H9 (cell line): ENCODE measurements at regions not wholly inside any gene's neighbourhood (a gene's known extent, or its start where the extent isn't known, plus 50 kb on each side); places are given as distances from the start of the nearest gene placed in this dataset.

ENCODE experiments used
- DNase-seq: peaks from one replicate; pipeline ENCODE4 v3.0.0-alpha.2; 2017
- H2AFZ ChIP-seq: one replicate; pipeline ENCODE4 v1.6.1; 2013; ENCODE audit warnings: mild to moderate bottlenecking, low read length, control low read depth, moderate library complexity
- H2AK5ac ChIP-seq: 2 replicates; pipeline ENCODE4 v1.6.1; 2013; ENCODE audit warnings: low read length, control low read depth, mixed read lengths; ENCODE audit not compliant: insufficient read length
- H2BK120ac ChIP-seq: one replicate; pipeline ENCODE4 v1.6.1; 2013; ENCODE audit warnings: low read depth, mild to moderate bottlenecking, low read length, control low read depth, inconsistent platforms; ENCODE audit not compliant: poor library complexity, severe bottlenecking
- H2BK12ac ChIP-seq: 2 replicates; pipeline ENCODE4 v1.6.1; 2013; ENCODE audit warnings: low read length, control low read depth, mixed read lengths, low read depth; ENCODE audit not compliant: insufficient read length
- H2BK15ac ChIP-seq: 2 replicates; pipeline ENCODE4 v1.6.1; 2013; ENCODE audit warnings: low read depth, low read length, control low read depth
- H2BK20ac ChIP-seq: one replicate; pipeline ENCODE4 v1.6.1; 2013; ENCODE audit warnings: low read depth, mild to moderate bottlenecking, low read length, control low read depth, inconsistent platforms; ENCODE audit not compliant: poor library complexity, severe bottlenecking
- H2BK5ac ChIP-seq: 2 replicates; pipeline ENCODE4 v1.6.1; 2013; ENCODE audit warnings: low read length, control low read depth, mixed read lengths; ENCODE audit not compliant: insufficient read length
- H3K14ac ChIP-seq: 2 replicates; pipeline ENCODE4 v1.6.1; 2013; ENCODE audit warnings: low read length, control low read depth; ENCODE audit not compliant: insufficient read depth
- H3K18ac ChIP-seq: 2 replicates; pipeline ENCODE4 v1.6.1; 2013; ENCODE audit warnings: low read depth, mild to moderate bottlenecking, mixed read lengths, low read length, control low read depth; ENCODE audit not compliant: insufficient read length
- H3K23ac ChIP-seq: 2 replicates; pipeline ENCODE4 v1.6.1; 2013; ENCODE audit warnings: low read length, control low read depth, mixed read lengths, low read depth; ENCODE audit not compliant: insufficient read length
- H3K23me2 ChIP-seq: 2 replicates; pipeline ENCODE4 v1.6.1; 2013; ENCODE audit warnings: low read depth, mild to moderate bottlenecking, mixed read lengths, low read length, control low read depth; ENCODE audit not compliant: insufficient read length, poor library complexity, severe bottlenecking
- H3K27ac ChIP-seq: 2 replicates; pipeline ENCODE4 v1.5.1; 2013; ENCODE audit warnings: low read length, control low read depth, mixed read lengths, low read depth; ENCODE audit not compliant: insufficient read length
- H3K27me3 ChIP-seq: 2 replicates; pipeline ENCODE4 v1.6.1; 2013; ENCODE audit warnings: low read length, control low read depth, inconsistent platforms; ENCODE audit not compliant: insufficient read depth
- H3K4ac ChIP-seq: 2 replicates; pipeline ENCODE4 v1.6.1; 2013; ENCODE audit warnings: low read depth, mild to moderate bottlenecking, control low read depth, inconsistent platforms, low read length, moderate library complexity
- H3K4me1 ChIP-seq: 2 replicates; pipeline ENCODE4 v1.6.1; 2013; ENCODE audit warnings: low read length, control low read depth, inconsistent platforms; ENCODE audit not compliant: insufficient read depth
- H3K4me2 ChIP-seq: 2 replicates; pipeline ENCODE4 v1.6.1; 2013; ENCODE audit warnings: low read length, control low read depth, mixed read lengths; ENCODE audit not compliant: insufficient read length, insufficient read depth
- H3K56ac ChIP-seq: 2 replicates; pipeline ENCODE4 v1.6.1; 2013; ENCODE audit warnings: low read depth, mild to moderate bottlenecking, mixed read lengths, low read length, control low read depth; ENCODE audit not compliant: insufficient read length
- H3K79me1 ChIP-seq: 2 replicates; pipeline ENCODE4 v1.6.1; 2013; ENCODE audit warnings: low read depth, mild to moderate bottlenecking, moderate library complexity, low read length, control low read depth, inconsistent platforms; ENCODE audit not compliant: insufficient read depth, poor library complexity, severe bottlenecking
- H3K79me2 ChIP-seq: 2 replicates; pipeline ENCODE4 v1.6.1; 2013; ENCODE audit warnings: low read length, control low read depth, inconsistent platforms; ENCODE audit not compliant: insufficient read depth
- H3K9ac ChIP-seq: 2 replicates; pipeline ENCODE4 v1.6.1; 2013; ENCODE audit warnings: low read length, control low read depth, mixed read lengths; ENCODE audit not compliant: insufficient read length; ENCODE audit errors: extremely low read depth
- H3K9me3 ChIP-seq: one replicate; pipeline ENCODE4 v1.6.1; 2013; ENCODE audit warnings: low read depth, low read length, inconsistent platforms; ENCODE audit not compliant: control insufficient read depth
- H3T11ph ChIP-seq: one replicate; pipeline ENCODE4 v1.6.1; 2013; ENCODE audit warnings: mild to moderate bottlenecking, low read length, control low read depth, inconsistent platforms
- H4K20me1 ChIP-seq: one replicate; pipeline ENCODE4 v1.6.1; 2013; ENCODE audit not compliant: control insufficient read depth, insufficient read length, insufficient read depth
- H4K5ac ChIP-seq: 2 replicates; pipeline ENCODE4 v1.6.1; 2013; ENCODE audit warnings: low read depth, mild to moderate bottlenecking, mixed read lengths, low read length, control low read depth; ENCODE audit not compliant: insufficient read length
- H4K8ac ChIP-seq: replicated peaks from 2 replicates; pipeline ENCODE4 v1.6.1; 2013; ENCODE audit warnings: low read length, control low read depth, mixed read lengths, low read depth; ENCODE audit not compliant: insufficient read length
- H4K91ac ChIP-seq: 2 replicates; pipeline ENCODE4 v1.6.1; 2013; ENCODE audit warnings: low read depth, mild to moderate bottlenecking, moderate library complexity, mixed read lengths, low read length, control low read depth; ENCODE audit not compliant: insufficient read length
- H3K27ac Mint-ChIP-seq, 3 experiments: 2 replicates in 2 of 3; 3 replicates in 1 of 3; pipeline ENCODE4 v1.8.0; 2020 to 2021; ENCODE audit warnings: mixed read lengths in 3 of 3, mild to moderate bottlenecking in 1 of 3, moderate library complexity in 1 of 3
- H3K27me3 Mint-ChIP-seq: 2 replicates; pipeline ENCODE4 v1.8.0; 2021; ENCODE audit warnings: low read depth, mild to moderate bottlenecking, moderate library complexity, mixed read lengths
- H3K36me3 Mint-ChIP-seq, 3 experiments: 2 replicates in 2 of 3; 3 replicates in 1 of 3; pipeline ENCODE4 v1.8.0; 2020 to 2021; ENCODE audit warnings: low read depth in 3 of 3, mixed read lengths in 3 of 3; ENCODE audit not compliant: insufficient read depth in 1 of 3
- H3K4me1 Mint-ChIP-seq, 2 experiments: 2 replicates each; pipeline ENCODE4 v1.8.0; 2020; ENCODE audit warnings: mixed read lengths in 2 of 2
- H3K4me3 Mint-ChIP-seq, 2 experiments: 2 replicates in 1 of 2; 3 replicates in 1 of 2; pipeline ENCODE4 v1.8.0; 2020 to 2021; ENCODE audit warnings: mild to moderate bottlenecking in 2 of 2, mixed read lengths in 2 of 2, moderate library complexity in 1 of 2
- H3K9me3 Mint-ChIP-seq, 2 experiments: 2 replicates in 1 of 2; 3 replicates in 1 of 2; pipeline ENCODE4 v1.8.0; 2020; ENCODE audit warnings: mild to moderate bottlenecking in 2 of 2, mixed read lengths in 2 of 2, moderate library complexity in 1 of 2
- WGBS: extraction: QIAGEN DNeasy Blood & Tissue Kit; methylation state at CpG from one replicate; pipeline ENCODE4 v1.1.7; 2013; ENCODE audit warnings: missing lambda C conversion rate, low lambda C conversion rate, mixed read lengths; ENCODE audit not compliant: insufficient read length; ENCODE audit errors: extremely low coverage; 5-methylcytosine and 5-hydroxymethylcytosine counted together
- TF ChIP-seq, protein P1 (sequence below): fragments of 200-600 bp; sonication (generic); conservative IDR thresholded peaks from 3 replicates; pipeline ENCODE4 v1.8.0; 2021; ENCODE audit warnings: antibody characterized with exemption, mild to moderate bottlenecking

GRCh38 chr6:62371453-62372210, 85.6 kb upstream of the KHDRBS2 start:
- Histone ChIP-seq H3K23ac (no peak overlapping the region), H4K20me1 (no peaks in the 10 kb centered on the region), H3K14ac (no peak overlapping the region), H2AK5ac (no peak overlapping the region), H3K56ac (no peak overlapping the region), H3K79me2 (no peaks in the 10 kb centered on the region), H4K91ac (no peak overlapping the region), H2BK20ac (no peak overlapping the region), H3K9me3 (no peaks in the 10 kb centered on the region), H2BK120ac (no peak overlapping the region), H2BK5ac (no peak overlapping the region), H3K4ac (no peak overlapping the region), H3K4me2 (no peak overlapping the region), H3K18ac (no peak overlapping the region), H3K4me1 (no peaks in the 10 kb centered on the region), H3K9ac (no peak overlapping the region), H2BK12ac (no peak overlapping the region), H4K8ac (no peak overlapping the region), H3K79me1 (no peaks in the 10 kb centered on the region), H3K27ac (no peak overlapping the region), H3K27me3 (no peaks in the 10 kb centered on the region), H3K23me2 (no peaks in the 10 kb centered on the region), H3T11ph (no peak overlapping the region), H2AFZ (no peak overlapping the region), H2BK15ac (no peak overlapping the region), H4K5ac (no peak overlapping the region)
- Mint-ChIP-seq H3K27ac (no peak overlapping the region), H3K27me3 (no peaks in the 10 kb centered on the region), H3K4me3 (no peak overlapping the region), H3K36me3 (no peaks in the 10 kb centered on the region; a peak in 1 of 7 replicates), H3K9me3 (no peaks in the 10 kb centered on the region; a peak in 1 of 5 replicates), H3K4me1 (peaks cover 4% of the 10 kb centered on the region in 2 experiments; a peak in 3 of 4 replicates)
- no peak for DNase-seq
- no CpG with 5 or more reads among the region's 4 CpGs for WGBS
- TF ChIP-seq, protein P1, sequence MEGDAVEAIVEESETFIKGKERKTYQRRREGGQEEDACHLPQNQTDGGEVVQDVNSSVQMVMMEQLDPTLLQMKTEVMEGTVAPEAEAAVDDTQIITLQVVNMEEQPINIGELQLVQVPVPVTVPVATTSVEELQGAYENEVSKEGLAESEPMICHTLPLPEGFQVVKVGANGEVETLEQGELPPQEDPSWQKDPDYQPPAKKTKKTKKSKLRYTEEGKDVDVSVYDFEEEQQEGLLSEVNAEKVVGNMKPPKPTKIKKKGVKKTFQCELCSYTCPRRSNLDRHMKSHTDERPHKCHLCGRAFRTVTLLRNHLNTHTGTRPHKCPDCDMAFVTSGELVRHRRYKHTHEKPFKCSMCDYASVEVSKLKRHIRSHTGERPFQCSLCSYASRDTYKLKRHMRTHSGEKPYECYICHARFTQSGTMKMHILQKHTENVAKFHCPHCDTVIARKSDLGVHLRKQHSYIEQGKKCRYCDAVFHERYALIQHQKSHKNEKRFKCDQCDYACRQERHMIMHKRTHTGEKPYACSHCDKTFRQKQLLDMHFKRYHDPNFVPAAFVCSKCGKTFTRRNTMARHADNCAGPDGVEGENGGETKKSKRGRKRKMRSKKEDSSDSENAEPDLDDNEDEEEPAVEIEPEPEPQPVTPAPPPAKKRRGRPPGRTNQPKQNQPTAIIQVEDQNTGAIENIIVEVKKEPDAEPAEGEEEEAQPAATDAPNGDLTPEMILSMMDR: no peak
